H1 (cell line): ENCODE measurements at regions not wholly inside any gene's neighbourhood (a gene's known extent, or its start where the extent isn't known, plus 50 kb on each side); places are given as distances from the start of the nearest gene placed in this dataset.

Experiments used
- CTCF ChIA-PET: fragments of 300-600 bp; sonication (Branson Sonifier 250); formaldehyde crosslinking; loops from one replicate; lab custom pipeline; 2021; ENCODE audit not compliant: partially characterized antibody; lab: Charles Lee
- POLR2A ChIA-PET: fragments of 300-600 bp; sonication (Branson Sonifier 250); formaldehyde crosslinking; loops from one replicate; lab custom pipeline; 2021; ENCODE audit warnings: inconsistent platforms; ENCODE audit not compliant: partially characterized antibody; lab: Charles Lee
- DNase-seq, 2 experiments: peaks; one replicate each; pipeline versions ENCODE4 v3.0.0 to v3.0.0-alpha.2; 2010 to 2022; ENCODE audit warnings: low spot score in 2 of 2, low read depth in 1 of 2, mixed read lengths in 1 of 2
- FAIRE-seq: peaks from 2 replicates; lab custom pipeline; 2011; peaks lifted over from hg19 to GRCh38; lab: Jason Lieb, UNC
- H2AFZ ChIP-seq: 2 replicates; pipeline ENCODE4 v1.8.1; 2012; ENCODE audit warnings: low read length, inconsistent platforms
- H2AK5ac ChIP-seq: 2 replicates; pipeline ENCODE4 v1.6.1; 2013; ENCODE audit warnings: low read depth, low read length
- H2BK120ac ChIP-seq: replicated peaks from 2 replicates; pipeline ENCODE3; 2013; ENCODE audit warnings: low read depth, low read length, inconsistent platforms
- H2BK12ac ChIP-seq: 2 replicates; pipeline ENCODE4 v1.6.1; 2013; ENCODE audit warnings: low read depth, low read length
- H2BK15ac ChIP-seq: 2 replicates; pipeline ENCODE4 v1.6.1; 2013; ENCODE audit warnings: low read length
- H2BK20ac ChIP-seq: 2 replicates; pipeline ENCODE4 v1.6.1; 2013; ENCODE audit warnings: low read length
- H2BK5ac ChIP-seq: 2 replicates; pipeline ENCODE4 v1.6.1; 2013; ENCODE audit warnings: low read depth, low read length
- H3K14ac ChIP-seq: 2 replicates; pipeline ENCODE4 v1.6.1; 2013; ENCODE audit warnings: inconsistent platforms; ENCODE audit not compliant: insufficient read length
- H3K18ac ChIP-seq: 2 replicates; pipeline ENCODE4 v1.6.1; 2013; ENCODE audit warnings: low read length; ENCODE audit errors: extremely low read depth
- H3K23ac ChIP-seq: 2 replicates; pipeline ENCODE4 v1.6.1; 2013; ENCODE audit warnings: inconsistent platforms; ENCODE audit not compliant: insufficient read length
- H3K23me2 ChIP-seq: 2 replicates; pipeline ENCODE4 v1.6.1; 2013; ENCODE audit warnings: low read depth, low read length
- H3K27ac ChIP-seq: 2 replicates; pipeline ENCODE4 v1.6.1; 2011; ENCODE audit warnings: low read depth, low read length, inconsistent platforms
- H3K27me3 ChIP-seq, 4 experiments: replicated peaks in 1 of 4; 1 replicate in 1 of 4; 2 replicates in 3 of 4; pipeline versions ENCODE4 v1.6.1 to v1.8.1; 2011 to 2013; ENCODE audit warnings: low read length in 3 of 4, mild to moderate bottlenecking in 3 of 4, inconsistent platforms in 2 of 4, mixed read lengths in 2 of 4, moderate library complexity in 1 of 4; ENCODE audit not compliant: control insufficient read depth in 3 of 4, insufficient read depth in 3 of 4; ENCODE audit errors: extremely low read depth in 1 of 4
- H3K36me3 ChIP-seq, 4 experiments: 2 replicates each; pipeline versions ENCODE4 v1.6.1 to v1.8.1; 2011 to 2013; ENCODE audit warnings: mild to moderate bottlenecking in 4 of 4, low read length in 3 of 4, moderate library complexity in 2 of 4, control low read depth in 1 of 4, inconsistent platforms in 1 of 4; ENCODE audit not compliant: insufficient read depth in 4 of 4, control insufficient read depth in 2 of 4
- H3K4ac ChIP-seq: replicated peaks from 2 replicates; pipeline ENCODE3; 2013; ENCODE audit warnings: low read length, low read depth, mixed read lengths, inconsistent platforms; ENCODE audit not compliant: insufficient read length
- H3K4me1 ChIP-seq, 4 experiments: replicated peaks in 1 of 4; 1 replicate in 1 of 4; 2 replicates in 3 of 4; pipeline versions ENCODE4 v1.6.1 to v1.8.1; 2011 to 2013; ENCODE audit warnings: low read length in 3 of 4, inconsistent platforms in 2 of 4, mixed read lengths in 1 of 4; ENCODE audit not compliant: insufficient read depth in 4 of 4, control insufficient read depth in 3 of 4
- H3K4me2 ChIP-seq, 2 experiments: 2 replicates each; pipeline versions ENCODE4 v1.6.1 to v1.8.1; 2011 to 2013; ENCODE audit warnings: low read depth in 2 of 2, low read length in 2 of 2, control low read depth in 1 of 2, inconsistent platforms in 1 of 2, mild to moderate bottlenecking in 1 of 2; ENCODE audit not compliant: insufficient read depth in 1 of 2
- H3K4me3 ChIP-seq, 4 experiments: fragments of 200-600, 300-600 bp in 1 of 4; sonication (generic), shearing (Covaris generic), sonication (Bioruptor Twin) in 1 of 4; 2 replicates each; pipeline versions ENCODE4 v1.5.1 to v1.8.1; 2011 to 2016; ENCODE audit warnings: low read length in 4 of 4, low read depth in 3 of 4, control low read depth in 2 of 4, inconsistent platforms in 2 of 4, mild to moderate bottlenecking in 2 of 4, mixed read lengths in 1 of 4, moderate library complexity in 1 of 4; ENCODE audit not compliant: insufficient read depth in 2 of 4; ENCODE audit errors: extremely low read depth in 1 of 4
- H3K56ac ChIP-seq: replicated peaks from 2 replicates; pipeline ENCODE3; 2013; ENCODE audit warnings: low read depth, mild to moderate bottlenecking, mixed read lengths, low read length, inconsistent platforms; ENCODE audit not compliant: insufficient read length
- H3K79me1 ChIP-seq: 2 replicates; pipeline ENCODE4 v1.6.1; 2013; ENCODE audit warnings: low read depth, low read length, control low read depth
- H3K79me2 ChIP-seq, 2 experiments: 2 replicates each; pipeline versions ENCODE4 v1.6.1 to v1.8.1; 2012 to 2013; ENCODE audit warnings: low read length in 2 of 2, mild to moderate bottlenecking in 2 of 2, inconsistent platforms in 1 of 2; ENCODE audit not compliant: insufficient read depth in 2 of 2, control insufficient read depth in 1 of 2
- H3K9ac ChIP-seq, 4 experiments: replicated peaks in 1 of 4; 1 replicate in 1 of 4; 2 replicates in 3 of 4; pipeline versions ENCODE4 v1.6.1 to v1.8.1; 2011 to 2013; ENCODE audit warnings: low read depth in 3 of 4, low read length in 3 of 4, control low read depth in 2 of 4, mild to moderate bottlenecking in 2 of 4, moderate library complexity in 2 of 4, inconsistent platforms in 1 of 4; ENCODE audit errors: extremely low read depth in 1 of 4
- H3K9me3 ChIP-seq, 2 experiments: 2 replicates each; pipeline versions ENCODE4 v1.6.1 to v1.8.1; 2012 to 2013; ENCODE audit warnings: mild to moderate bottlenecking in 2 of 2, moderate library complexity in 2 of 2, control low read depth in 1 of 2, inconsistent platforms in 1 of 2, low read depth in 1 of 2, low read length in 1 of 2, mixed read lengths in 1 of 2; ENCODE audit not compliant: insufficient read depth in 2 of 2
- H4K20me1 ChIP-seq, 2 experiments: replicated peaks in 1 of 2; 2 replicates each; pipeline versions ENCODE3 to v1.8.1; 2011 to 2013; ENCODE audit warnings: inconsistent platforms in 2 of 2, low read length in 2 of 2, mild to moderate bottlenecking in 1 of 2; ENCODE audit not compliant: insufficient read depth in 2 of 2, control insufficient read depth in 1 of 2
- H4K5ac ChIP-seq: 2 replicates; pipeline ENCODE4 v1.6.1; 2013; ENCODE audit warnings: low read length, low read depth, mixed read lengths, inconsistent platforms; ENCODE audit not compliant: insufficient read length
- H4K8ac ChIP-seq: 2 replicates; pipeline ENCODE4 v1.8.0; 2013; ENCODE audit warnings: mild to moderate bottlenecking, moderate library complexity, low read length, inconsistent platforms; ENCODE audit not compliant: insufficient read depth; ENCODE audit errors: extremely low read depth
- H4K91ac ChIP-seq: replicated peaks from 2 replicates; pipeline ENCODE3; 2013; ENCODE audit warnings: low read length, mixed read lengths, inconsistent platforms; ENCODE audit not compliant: insufficient read length
- ASH2L ChIP-seq: fragments of 200-600, 300-600 bp; sonication (generic); IDR thresholded peaks from one replicate; pipeline ENCODE4 v1.7.1; 2017; ENCODE audit warnings: low read length
- ATF3 ChIP-seq: IDR thresholded peaks from 2 replicates; pipeline ENCODE4 v1.6.1; 2011; ENCODE audit warnings: low read depth, mild to moderate bottlenecking, low read length; ENCODE audit not compliant: insufficient read depth
- BACH1 ChIP-seq: IDR thresholded peaks from 2 replicates; pipeline ENCODE4 v1.6.1; 2012; ENCODE audit warnings: low read length, improper control_type of control experiment
- CBX8 ChIP-seq: fragments of 300-800, 300-1000 bp; sonication (generic); IDR thresholded peaks from 2 replicates; pipeline ENCODE4 v1.7.1; 2016; ENCODE audit warnings: low read depth, low read length, borderline replicate concordance
- CHD1 ChIP-seq: IDR thresholded peaks from 2 replicates; pipeline ENCODE4 v1.6.1; 2012; ENCODE audit warnings: low read depth, low read length, improper control_type of control experiment
- CHD2 ChIP-seq: IDR thresholded peaks from 2 replicates; pipeline ENCODE4 v1.6.1; 2012; ENCODE audit warnings: low read length, improper control_type of control experiment
- EGR1 ChIP-seq: IDR thresholded peaks from 2 replicates; pipeline ENCODE4 v1.6.1; 2011; ENCODE audit warnings: low read depth, low read length, borderline replicate concordance
- FOSL1 ChIP-seq: IDR thresholded peaks from 2 replicates; pipeline ENCODE4 v1.6.1; 2011; ENCODE audit warnings: mild to moderate bottlenecking, low read depth, low read length, moderate library complexity; ENCODE audit not compliant: insufficient read depth
- HDAC2 ChIP-seq, 2 experiments: fragments of 300-600 bp in 1 of 2; sonication (generic) in 1 of 2; IDR thresholded peaks; 2 replicates each; pipeline ENCODE4 v1.6.1; 2011 to 2012; ENCODE audit warnings: low read depth in 2 of 2, low read length in 2 of 2, mild to moderate bottlenecking in 2 of 2, moderate library complexity in 2 of 2, borderline replicate concordance in 1 of 2, inconsistent platforms in 1 of 2
- HDAC6 ChIP-seq: IDR thresholded peaks from one replicate; pipeline ENCODE4 v1.7.1; 2012; ENCODE audit warnings: low read depth, mild to moderate bottlenecking, inconsistent platforms, low read length, moderate library complexity
- KDM1A ChIP-seq: fragments of 200-600, 300-600 bp; sonication (generic); IDR thresholded peaks from 2 replicates; pipeline ENCODE4 v1.7.1; 2016; ENCODE audit warnings: mild to moderate bottlenecking, low read length, borderline replicate concordance
- RAD21 ChIP-seq, 2 experiments: IDR thresholded peaks in 1 of 2; conservative IDR thresholded peaks in 1 of 2; 2 replicates each; pipeline ENCODE4 v1.6.1; 2011; ENCODE audit warnings: low read depth in 2 of 2, low read length in 2 of 2, improper control_type of control experiment in 1 of 2, inconsistent platforms in 1 of 2, mild to moderate bottlenecking in 1 of 2, moderate library complexity in 1 of 2
- SAP30 ChIP-seq: fragments of 300-600 bp; sonication (generic); IDR thresholded peaks from 2 replicates; pipeline ENCODE4 v1.7.1; 2012; ENCODE audit warnings: low read length, moderate library complexity, mild to moderate bottlenecking, inconsistent platforms; ENCODE audit not compliant: insufficient read depth, insufficient replicate concordance
- SIRT6 ChIP-seq: IDR thresholded peaks from one replicate; pipeline ENCODE4 v1.7.1; 2012; ENCODE audit warnings: low read length, inconsistent platforms
- YY1 ChIP-seq: IDR thresholded peaks from 2 replicates; pipeline ENCODE4 v1.6.1; 2011; ENCODE audit warnings: low read depth, mild to moderate bottlenecking, low read length
- WGBS, 2 experiments: shearing (Covaris generic) in 1 of 2; methylation state at CpG; one replicate each; pipeline versions ENCODE4 v1.1.6 to v1.1.7; 2013 to 2015; ENCODE audit warnings: low lambda C conversion rate in 2 of 2, mixed read lengths in 2 of 2, inconsistent platforms in 1 of 2, low coverage in 1 of 2, missing lambda C conversion rate in 1 of 2; ENCODE audit not compliant: insufficient replicate concordance in 2 of 2, insufficient coverage in 1 of 2, insufficient read length in 1 of 2; ENCODE audit errors: extremely low coverage in 1 of 2, missing lambda C conversion rate in 1 of 2; 5-methylcytosine and 5-hydroxymethylcytosine counted together

- no peak overlapping the region for H2BK120ac ChIP-seq
- H2BK12ac ChIP-seq = no peak overlapping the region
- H3K27ac ChIP-seq = no peak overlapping the region
- FAIRE-seq (no peak), DNase-seq (no peak)
- H3K79me1 ChIP-seq = no peaks in the 10 kb centered on the region
- H3K36me3 ChIP-seq = no peaks in the 10 kb centered on the region
- H3K18ac ChIP-seq = no peak overlapping the region
- no peak overlapping the region for H4K5ac ChIP-seq
- no peak overlapping the region for H4K8ac ChIP-seq
- H3K14ac ChIP-seq = no peak overlapping the region
- no peak overlapping the region for H2BK5ac ChIP-seq
- no peaks in the 10 kb centered on the region for H3K23me2 ChIP-seq
- H2BK20ac ChIP-seq = no peak overlapping the region
- H3K9ac ChIP-seq = no peak overlapping the region
- no peak overlapping the region for H2AFZ ChIP-seq
- H3K4me1 ChIP-seq = no peaks in the 10 kb centered on the region
- H3K56ac ChIP-seq = no peak overlapping the region
- no peak overlapping the region for H2BK15ac ChIP-seq
- no peak overlapping the region for H3K23ac ChIP-seq
- ChIA-PET CTCF (interaction anchor here (0.6 to 0.8 kb wide), 2 partner anchors 9 to 184 kb away, joined by 3 read pairs; no protein-coding TSS in a partner anchor), POLR2A (no interaction called here)
- H2AK5ac ChIP-seq = no peak overlapping the region
- WGBS, 2 experiments = 88% methylated on average over 6 of the region's 6 CpGs; no CpG with 5 or more reads in 1 of the 2 experiments
- H3K27me3 ChIP-seq = no peaks in the 10 kb centered on the region
- H3K4me2 ChIP-seq = no peak overlapping the region
- no peaks in the 10 kb centered on the region for H3K9me3 ChIP-seq
- H4K91ac ChIP-seq = no peak overlapping the region
- H3K79me2 ChIP-seq = no peaks in the 10 kb centered on the region
- no peaks in the 10 kb centered on the region for H4K20me1 ChIP-seq
- H3K4ac ChIP-seq = no peak overlapping the region
- H3K4me3 ChIP-seq = no peak overlapping the region
- TF ChIP-seq CHD2 = no peak
- no peak for TF ChIP-seq CHD1
- TF ChIP-seq HDAC6 = no peak
- no peak for TF ChIP-seq CBX8
- TF ChIP-seq RAD21 (IDR thresholded peaks at IDR 0.05 in 1 of 2, conservative IDR thresholded peaks at IDR 0.05 in 1 of 2; ENCODE audit: low read depth in 2 of 2, low read length in 2 of 2) = no peak
- no peak for TF ChIP-seq BACH1
- no peak for TF ChIP-seq KDM1A
- no peak for TF ChIP-seq ASH2L
- TF ChIP-seq FOSL1 = no peak
- TF ChIP-seq EGR1 = no peak
- TF ChIP-seq SAP30 = no peak
- TF ChIP-seq YY1 = no peak
- no peak for TF ChIP-seq HDAC2 (IDR thresholded peaks at IDR 0.05; ENCODE audit: borderline replicate concordance in 1 of 2, low read depth in 2 of 2, low read length in 2 of 2)
- TF ChIP-seq SIRT6 = no peak
- TF ChIP-seq ATF3 = no peak
These were observed 163.0 kb upstream of the FOXG1 start for GRCh38 chr14:28603606-28604005.
